ENCODE measurements at regions not wholly inside any gene's neighbourhood (a gene's known extent, or its start where the extent isn't known, plus 50 kb on each side); places are given as distances from the start of the nearest gene placed in this dataset.
"Not testable (repeated sequence)": the region's sequence is repeated elsewhere in the genome, so short reads cannot be mapped to it uniquely, and the experiment has no call there.

GRCh38 chr7:26932616-26933015 lies 68.2 kb upstream of the SKAP2 start:
- not testable (repeated sequence) for TF ChIP-seq CTCF, EZH2phosphoT487 (IDR thresholded peaks at IDR 0.05; ENCODE audit: low read length)
